Mesodermal cell (in vitro differentiated cells): ENCODE measurements at regions not wholly inside any gene's neighbourhood (a gene's known extent, or its start where the extent isn't known, plus 50 kb on each side); places are given as distances from the start of the nearest gene placed in this dataset.

Experiments used
- H3K27ac ChIP-seq: 2 replicates; pipeline ENCODE4 v1.7.0; 2013; ENCODE audit warnings: mild to moderate bottlenecking, low read depth, low read length, moderate library complexity; ENCODE audit not compliant: severe bottlenecking
- H3K36me3 ChIP-seq: 2 replicates; pipeline ENCODE4 v1.7.1; 2013; ENCODE audit warnings: mild to moderate bottlenecking, low read length, moderate library complexity; ENCODE audit not compliant: control insufficient read depth, insufficient read depth
- H3K4me1 ChIP-seq: one replicate; pipeline ENCODE4 v1.7.1; 2013; ENCODE audit warnings: mild to moderate bottlenecking, low read length; ENCODE audit not compliant: insufficient read depth, control insufficient read depth, poor library complexity, severe bottlenecking
- H3K4me3 ChIP-seq: 2 replicates; pipeline ENCODE4 v1.7.0; 2013; ENCODE audit warnings: low read length, control low read depth, mild to moderate bottlenecking; ENCODE audit not compliant: insufficient read depth, poor library complexity, severe bottlenecking; ENCODE audit errors: extremely low read depth
- H3K9me3 ChIP-seq: 2 replicates; pipeline ENCODE4 v1.7.1; 2013; ENCODE audit warnings: mild to moderate bottlenecking, low read length, moderate library complexity; ENCODE audit not compliant: control insufficient read depth
- WGBS, 2 experiments: methylation state at CpG; one replicate each; pipeline ENCODE4 v1.1.5; 2013; ENCODE audit warnings: missing lambda C conversion rate in 2 of 2; ENCODE audit not compliant: insufficient coverage in 2 of 2; 5-methylcytosine and 5-hydroxymethylcytosine counted together

DNA sequence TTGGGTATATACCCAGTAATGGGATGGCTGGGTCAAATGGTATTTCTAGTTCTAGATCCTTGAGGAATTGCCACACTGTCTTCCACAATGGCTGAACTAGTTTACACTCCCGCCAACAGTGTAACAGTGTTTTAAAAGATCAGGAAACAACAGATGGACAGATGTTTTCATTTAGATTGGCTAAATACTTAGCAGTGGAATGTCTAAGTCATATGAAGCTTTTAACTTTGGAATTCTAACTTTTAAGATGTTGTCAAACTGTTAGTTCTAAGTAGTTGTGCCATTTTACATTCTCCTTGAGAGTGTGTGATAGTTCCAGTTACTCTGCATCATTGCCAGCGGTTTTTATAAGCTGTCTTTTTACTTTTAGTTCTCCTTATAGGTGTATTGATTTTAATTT is 688.8 kb downstream of the SEMA5A start:
- H3K36me3 ChIP-seq = no peaks in the 10 kb centered on the region
- 50 to 100% methylated on average over 1 of the region's 2 CpGs for WGBS, 2 experiments
- no peaks in the 10 kb centered on the region for H3K4me1 ChIP-seq
- no peaks in the 10 kb centered on the region for H3K9me3 ChIP-seq
- H3K4me3 ChIP-seq = no peak overlapping the region
- H3K27ac ChIP-seq = no peak overlapping the region

DNA sequence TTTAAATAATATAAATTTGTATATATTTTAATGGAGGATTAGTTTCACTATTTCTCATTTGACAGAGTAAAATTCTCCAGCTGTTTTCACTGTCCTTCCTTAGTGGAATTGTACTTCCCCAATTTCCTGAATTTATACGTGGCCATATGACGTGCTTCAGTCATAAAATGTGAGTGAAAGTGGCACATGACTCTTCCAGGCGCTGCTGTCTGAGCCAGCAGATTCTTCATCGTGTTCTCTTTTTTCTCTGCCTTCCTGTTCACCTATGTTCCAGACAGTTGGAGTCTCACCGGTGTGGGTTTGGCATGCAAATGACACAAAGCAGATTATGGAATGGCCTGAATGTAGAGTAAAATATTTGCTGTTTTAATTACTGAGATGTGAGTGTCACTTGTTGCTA is 684.1 kb downstream of the SEMA5A start:
- no peak overlapping the region for H3K27ac ChIP-seq
- H3K4me1 ChIP-seq = no peaks in the 10 kb centered on the region
- no peaks in the 10 kb centered on the region for H3K9me3 ChIP-seq
- 100% methylated on average over 2 to 3 of the region's 5 CpGs for WGBS, 2 experiments
- H3K4me3 ChIP-seq = no peak overlapping the region
- no peaks in the 10 kb centered on the region for H3K36me3 ChIP-seq

DNA sequence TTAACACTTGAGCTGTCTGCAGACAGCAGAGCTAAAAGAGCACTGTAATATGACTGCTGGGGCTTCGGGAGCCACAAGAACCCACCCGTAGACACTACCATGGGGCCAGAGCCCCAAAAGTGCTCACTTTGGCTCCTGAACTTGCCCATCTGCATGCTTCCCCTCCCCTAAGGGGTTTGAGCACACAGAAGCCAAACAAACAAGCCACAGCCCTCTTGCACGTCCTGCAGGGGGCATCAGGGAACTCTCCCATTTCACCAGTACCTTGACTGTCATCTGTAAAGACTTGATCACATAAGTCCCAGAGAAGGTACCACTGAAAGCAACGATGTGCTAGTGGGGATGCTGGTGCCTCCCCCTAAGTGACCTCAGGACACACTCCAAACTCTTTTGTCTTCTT is 681.8 kb downstream of the SEMA5A start:
- H3K4me3 ChIP-seq = no peak overlapping the region
- no peaks in the 10 kb centered on the region for H3K4me1 ChIP-seq
- WGBS, 2 experiments = 67 to 70% methylated on average over 2 of the region's 4 CpGs
- no peaks in the 10 kb centered on the region for H3K9me3 ChIP-seq
- H3K27ac ChIP-seq = no peak overlapping the region
- H3K36me3 ChIP-seq = no peaks in the 10 kb centered on the region

DNA sequence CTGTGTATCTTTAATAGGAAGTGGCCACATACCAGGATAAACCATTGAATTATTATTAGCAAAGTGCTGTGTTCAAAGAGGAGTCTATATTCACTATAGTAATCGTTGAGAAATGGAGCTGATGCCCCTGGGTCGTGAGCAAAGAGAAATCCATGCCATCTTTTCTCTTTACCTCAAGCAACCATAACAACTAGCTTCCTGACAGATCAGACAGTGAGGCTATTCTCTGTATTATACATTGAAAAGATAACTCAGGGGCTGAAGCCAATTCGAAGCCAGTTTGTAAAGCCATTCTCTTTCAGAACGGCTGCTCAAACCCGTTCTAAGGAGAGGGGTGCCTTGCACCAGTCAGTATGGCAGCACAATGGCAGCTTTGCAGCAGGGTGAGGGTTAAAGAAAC is 680.6 kb downstream of the SEMA5A start:
- Histone ChIP-seq H3K9me3 (no peaks in the 10 kb centered on the region), H3K4me3 (no peak overlapping the region), H3K4me1 (no peaks in the 10 kb centered on the region), H3K36me3 (no peaks in the 10 kb centered on the region), H3K27ac (no peak overlapping the region)
- 80 to 86% methylated on average over 3 of the region's 5 CpGs for WGBS, 2 experiments

DNA sequence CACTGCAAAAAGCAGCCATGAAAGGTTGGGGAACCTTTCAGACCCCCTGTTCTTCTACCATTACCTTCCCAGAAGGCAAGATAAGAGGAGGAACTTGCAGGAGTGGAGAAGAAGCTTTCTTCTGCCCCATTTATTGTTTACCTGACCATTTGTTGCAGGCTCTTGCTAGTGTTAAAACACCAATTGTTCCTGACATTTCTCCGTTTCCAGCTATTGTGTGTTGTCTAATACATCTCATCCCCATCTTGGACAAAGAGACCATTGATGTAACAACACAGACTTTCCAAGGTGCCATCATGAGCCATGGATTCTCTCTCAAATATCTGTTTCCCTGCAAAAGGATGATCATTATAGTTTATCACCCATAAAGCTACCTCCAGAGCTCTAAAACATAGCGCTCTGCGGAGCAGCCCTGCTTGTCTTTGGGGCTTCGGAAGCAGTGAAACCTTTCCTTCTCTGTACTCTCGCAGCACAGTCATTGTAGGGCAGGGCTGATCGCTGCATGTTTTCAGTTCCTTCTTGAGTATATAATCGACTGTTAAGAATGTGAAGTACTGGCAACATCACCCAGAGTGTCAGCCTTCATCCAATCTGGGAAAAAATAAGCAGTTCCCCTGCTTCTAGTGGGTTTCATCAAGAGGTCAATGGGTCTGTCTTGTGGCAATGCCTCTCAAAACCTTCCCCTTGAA is 680.0 kb downstream of the SEMA5A start:
- WGBS, 2 experiments = 80 to 91% methylated on average over 2 to 7 of the region's 7 CpGs
- Histone ChIP-seq H3K9me3 (no peaks in the 10 kb centered on the region), H3K4me3 (no peak overlapping the region), H3K27ac (no peak overlapping the region), H3K36me3 (no peaks in the 10 kb centered on the region), H3K4me1 (no peaks in the 10 kb centered on the region)

DNA sequence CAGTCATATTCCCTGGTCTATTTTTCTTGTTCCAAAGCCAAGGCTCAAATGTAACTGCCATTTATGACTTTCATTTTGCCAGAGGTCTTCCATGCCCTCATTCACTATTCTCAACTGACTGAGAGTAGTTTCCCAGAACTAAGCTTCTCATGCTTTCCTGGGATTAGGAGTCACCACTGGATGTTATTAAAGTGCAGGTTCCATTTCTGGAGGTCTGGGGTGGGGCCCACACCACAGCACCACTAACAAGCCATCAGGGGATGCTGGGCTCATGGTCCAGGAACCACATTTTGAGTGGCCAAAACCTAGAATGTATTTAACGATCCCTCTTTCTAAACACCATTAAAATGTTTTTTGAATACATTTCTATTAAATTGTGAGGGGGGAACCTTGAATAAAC is 677.6 kb downstream of the SEMA5A start:
- Histone ChIP-seq H3K9me3 (no peaks in the 10 kb centered on the region), H3K36me3 (no peaks in the 10 kb centered on the region), H3K27ac (no peak overlapping the region), H3K4me1 (no peaks in the 10 kb centered on the region), H3K4me3 (no peak overlapping the region)
- no CpG with 5 or more reads among the region's 1 CpG for WGBS, 2 experiments

DNA sequence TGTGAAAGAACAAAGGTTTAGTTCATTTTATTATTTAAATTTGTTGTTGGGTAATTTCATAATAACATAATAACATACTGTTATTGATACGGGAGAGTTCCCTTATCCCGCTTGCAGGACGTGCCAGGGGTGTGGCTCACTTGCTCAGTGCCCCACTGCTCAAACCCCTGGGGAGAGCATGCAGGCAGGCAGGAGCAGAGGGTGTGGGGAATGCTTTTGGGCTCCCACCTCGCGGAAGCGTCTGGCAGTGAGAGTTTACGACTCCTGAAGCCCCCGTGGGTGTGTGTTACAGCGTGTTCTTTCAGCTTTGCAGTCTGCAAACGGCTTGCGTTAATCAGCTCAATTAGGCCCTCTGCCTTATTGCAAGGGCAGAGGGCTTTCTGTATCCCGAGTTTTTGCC is 675.9 kb downstream of the SEMA5A start:
- Histone ChIP-seq H3K4me1 (no peaks in the 10 kb centered on the region), H3K27ac (no peak overlapping the region), H3K4me3 (no peak overlapping the region), H3K36me3 (no peaks in the 10 kb centered on the region), H3K9me3 (no peaks in the 10 kb centered on the region)
- whole genome bisulfite sequencing, 2 experiments = 68 to 73% methylated on average over 8 to 9 of the region's 12 CpGs

DNA sequence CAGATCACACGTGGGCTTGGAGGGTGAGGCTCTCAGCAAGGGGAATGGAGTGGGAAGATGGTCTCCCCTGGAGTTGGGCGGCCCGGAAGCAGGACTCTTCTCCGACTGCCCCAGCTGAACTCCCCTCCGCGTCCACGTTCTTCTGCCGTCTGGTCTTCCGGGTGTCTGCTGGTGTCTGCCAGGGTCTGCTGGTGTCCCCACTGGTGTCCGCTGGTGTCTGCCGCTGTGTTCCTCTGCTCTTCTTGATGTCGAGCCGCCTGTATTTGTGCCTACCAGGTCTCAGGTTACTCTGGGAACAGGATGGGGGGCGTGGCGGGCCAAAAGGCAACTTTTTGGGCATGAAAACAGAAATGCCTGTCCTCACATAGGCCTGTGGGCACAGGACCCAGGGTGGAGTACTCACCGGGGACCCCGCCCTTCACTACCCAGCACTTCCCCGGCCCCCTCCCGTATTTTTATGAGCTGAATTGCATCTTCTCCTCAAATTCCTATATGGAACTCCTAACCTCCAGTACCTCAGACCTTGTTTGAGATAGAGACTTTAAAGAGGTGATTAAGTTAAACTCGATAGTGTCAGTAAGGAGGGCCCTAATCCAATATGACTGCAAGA is 675.4 kb downstream of the SEMA5A start:
- Histone ChIP-seq H3K4me1 (no peaks in the 10 kb centered on the region), H3K36me3 (no peaks in the 10 kb centered on the region), H3K27ac (no peak overlapping the region), H3K4me3 (no peak overlapping the region), H3K9me3 (no peaks in the 10 kb centered on the region)
- 93 to 96% methylated on average over 16 to 17 of the region's 20 CpGs for WGBS, 2 experiments

DNA sequence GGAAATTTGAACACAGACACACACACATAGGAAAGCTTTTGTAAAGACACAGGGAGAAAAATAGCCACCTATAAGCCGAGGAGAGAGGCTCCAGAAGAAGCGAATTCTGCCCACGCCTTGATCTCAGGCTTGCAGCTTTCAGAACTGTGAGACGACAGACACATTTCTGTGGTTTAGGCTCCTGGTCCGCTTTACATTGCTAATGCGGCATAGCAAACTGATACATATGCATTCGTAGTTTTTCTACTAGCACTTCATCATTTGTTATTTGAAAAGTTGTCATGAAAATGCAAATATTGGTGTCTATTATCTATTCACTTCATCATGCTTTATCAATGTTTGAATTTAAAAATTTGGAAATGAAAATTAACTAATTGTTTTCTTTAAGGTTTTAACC is 674.9 kb downstream of the SEMA5A start:
- Histone ChIP-seq H3K9me3 (no peaks in the 10 kb centered on the region), H3K4me3 (no peak overlapping the region), H3K36me3 (no peaks in the 10 kb centered on the region), H3K4me1 (no peaks in the 10 kb centered on the region), H3K27ac (no peak overlapping the region)
- 57 to 63% methylated on average over 1 to 5 of the region's 7 CpGs for WGBS, 2 experiments

DNA sequence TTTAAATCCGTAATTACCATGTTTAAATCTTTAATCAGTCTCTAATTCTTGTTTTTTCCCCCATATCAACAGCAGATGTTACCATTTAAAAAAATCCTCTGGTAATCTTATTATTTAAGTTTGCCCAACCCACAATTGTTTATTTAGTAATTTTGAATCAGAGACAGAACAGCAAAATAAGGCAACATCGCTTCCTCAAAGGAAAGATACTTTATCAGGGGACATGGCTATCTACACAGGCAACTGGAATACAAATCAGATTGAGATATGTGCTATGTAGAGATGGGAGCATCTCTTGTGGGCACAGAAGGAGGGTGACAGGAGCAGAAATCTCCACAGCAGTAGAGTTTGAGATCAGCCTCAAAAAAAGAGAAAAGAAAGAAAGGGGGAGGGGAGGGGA is 674.4 kb downstream of the SEMA5A start:
- no peaks in the 10 kb centered on the region for H3K36me3 ChIP-seq
- no peak overlapping the region for H3K4me3 ChIP-seq
- H3K9me3 ChIP-seq = no peaks in the 10 kb centered on the region
- WGBS, 2 experiments = 100% methylated on average over 2 of the region's 2 CpGs; no CpG with 5 or more reads in 1 of the 2 experiments
- H3K4me1 ChIP-seq = no peaks in the 10 kb centered on the region
- no peak overlapping the region for H3K27ac ChIP-seq

DNA sequence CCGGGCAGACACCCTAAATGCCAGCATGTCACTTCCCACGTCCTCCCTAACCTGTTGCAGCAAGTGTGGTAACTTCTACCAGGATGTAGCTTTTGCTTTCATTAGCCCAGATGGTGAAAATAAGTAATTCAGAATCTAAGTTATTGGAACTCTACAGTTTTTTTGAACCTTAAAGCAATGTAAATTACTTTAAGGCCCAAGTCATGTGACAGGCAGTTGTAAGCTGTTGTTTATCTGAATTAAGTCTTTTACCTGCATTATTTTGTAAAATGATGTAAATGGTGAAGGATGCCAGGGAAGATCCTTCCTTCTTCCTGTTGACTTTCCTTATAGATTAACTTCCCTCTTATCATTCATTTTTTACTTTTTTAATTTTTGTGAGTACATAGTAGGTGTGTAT is 670.2 kb downstream of the SEMA5A start:
- Histone ChIP-seq H3K9me3 (no peaks in the 10 kb centered on the region), H3K27ac (no peak overlapping the region), H3K36me3 (no peaks in the 10 kb centered on the region), H3K4me3 (no peak overlapping the region), H3K4me1 (no peaks in the 10 kb centered on the region)
- WGBS, 2 experiments = no CpG with 5 or more reads among the region's 2 CpGs
